DMS114 treated with DMSO at 0.1 percent for 48 hours (cell line): ENCODE measurements at regions not wholly inside any gene's neighbourhood (a gene's known extent, or its start where the extent isn't known, plus 50 kb on each side); places are given as distances from the start of the nearest gene placed in this dataset.

Source experiments
- DNase-seq: peaks from one replicate; lab custom pipeline; 2025; ENCODE audit not compliant: unreplicated experiment; lab: John Stamatoyannopoulos, UW

GRCh38 chr19:30880151-30880550 is 469.1 kb downstream of the TSHZ3 start:
- no peak for DNase-seq

GRCh38 chr19:30879736-30880135 is 469.5 kb downstream of the TSHZ3 start:
- DNase-seq: no peak

GRCh38 chr19:30879225-30879624 is 470.0 kb downstream of the TSHZ3 start:
- no peak for DNase-seq

- DNase-seq: no peak
Observed at GRCh38 chr19:30878495-30878894, 470.7 kb downstream of the TSHZ3 start.

- DNase-seq: no peak
Observed at GRCh38 chr19:30877661-30878113, 471.5 kb downstream of the TSHZ3 start.

- no peak for DNase-seq
Observed at GRCh38 chr19:30873691-30874090, 475.5 kb downstream of the TSHZ3 start.

- DNase-seq: no peak
Observed at GRCh38 chr19:30873003-30873402, 476.2 kb downstream of the TSHZ3 start.

- no peak for DNase-seq
Observed at GRCh38 chr19:30871979-30872378, 477.3 kb downstream of the TSHZ3 start.

GRCh38 chr19:30870876-30871275 is 478.4 kb downstream of the TSHZ3 start:
- DNase-seq: no peak

- DNase-seq: no peak
Observed at GRCh38 chr19:30865511-30865910, 483.7 kb downstream of the TSHZ3 start.

- DNase-seq: no peak
Observed at GRCh38 chr19:30864391-30865215, 484.6 kb downstream of the TSHZ3 start.

- DNase-seq: no peak
Observed at GRCh38 chr19:30862876-30863275, 486.4 kb downstream of the TSHZ3 start.

- no peak for DNase-seq
Observed at GRCh38 chr19:30861919-30862318, 487.3 kb downstream of the TSHZ3 start.

GRCh38 chr19:30857966-30858490 is 485.8 kb downstream of the ZNF536 start:
- no peak for DNase-seq

GRCh38 chr19:30857388-30857787 is 485.2 kb downstream of the ZNF536 start:
- no peak for DNase-seq

GRCh38 chr19:30856786-30857185 is 484.6 kb downstream of the ZNF536 start:
- no peak for DNase-seq

- DNase-seq: no peak
Observed at GRCh38 chr19:30856376-30856775, 484.2 kb downstream of the ZNF536 start.

- DNase-seq: no peak
Observed at GRCh38 chr19:30855442-30855841, 483.3 kb downstream of the ZNF536 start.

GRCh38 chr19:30854661-30855060 is 482.5 kb downstream of the ZNF536 start:
- DNase-seq: no peak

- no peak for DNase-seq
Observed at GRCh38 chr19:30854207-30854606, 482.0 kb downstream of the ZNF536 start.

- no peak for DNase-seq
Observed at GRCh38 chr19:30853036-30853435, 480.9 kb downstream of the ZNF536 start.

GRCh38 chr19:30852168-30852567 is 480.0 kb downstream of the ZNF536 start:
- DNase-seq: no peak

GRCh38 chr19:30851646-30852045 is 479.5 kb downstream of the ZNF536 start:
- DNase-seq: no peak
